ENCODE measurements at regions not wholly inside any gene's neighbourhood (a gene's known extent, or its start where the extent isn't known, plus 50 kb on each side); places are given as distances from the start of the nearest gene placed in this dataset.
"Not testable (repeated sequence)": the region's sequence is repeated elsewhere in the genome, so short reads cannot be mapped to it uniquely, and the experiment has no call there.

GRCh38 chr13:90276216-90276615 lies 1071.3 kb upstream of the MIR17HG start:
- no peak for DNase-seq

GRCh38 chr13:90278231-90278630 lies 1069.3 kb upstream of the MIR17HG start:
- CTCF ChIA-PET; POLR2A ChIA-PET (ENCODE audit: unreplicated experiment); intact Hi-C loops (cut with micrococcal nuclease): not testable (repeated sequence)

More at GRCh38 chr13:90276216-90276615, 1071.3 kb upstream of the MIR17HG start:
- CTCF ChIA-PET: no interaction called here
- no peaks in the 10 kb centered on the region for H3K36me3 ChIP-seq (ENCODE audit: low read depth, low read length)
- TF ChIP-seq CTCF (conservative IDR thresholded peaks at IDR 0.05; ENCODE audit: low read depth, low read length) (no peak), EZH2phosphoT487 (IDR thresholded peaks at IDR 0.05; ENCODE audit: borderline replicate concordance, low read length) (no peak), EZH2 (IDR thresholded peaks at IDR 0.05; ENCODE audit: low read length, unreplicated experiment) (no peak)
- no peaks in the 10 kb centered on the region for H4K20me1 ChIP-seq (ENCODE audit: low read length)
- H3K4me3 ChIP-seq (ENCODE audit: low read length): no peak overlapping the region
- BruUV-seq (replicated peaks): no TSS peak
- POLR2A ChIA-PET (ENCODE audit: unreplicated experiment): no interaction called here
- ATAC-seq: no peak
- H3K9me2 ChIP-seq (replicated peaks; ENCODE audit: low read length): no peaks in the 10 kb centered on the region
- H3F3A ChIP-seq (ENCODE audit: low read length, unreplicated experiment): no peaks in the 10 kb centered on the region
- no peak overlapping the region for H2AFZ ChIP-seq (ENCODE audit: low read length)
- no peak overlapping the region for H3K4me2 ChIP-seq (ENCODE audit: low read length)
- intact Hi-C loops (cut with micrococcal nuclease): no loop called here
- H3K79me2 ChIP-seq (ENCODE audit: low read length): no peaks in the 10 kb centered on the region
- H3K9ac ChIP-seq (ENCODE audit: low read length): no peak overlapping the region
- H3K27me3 ChIP-seq (ENCODE audit: low read length): no peaks in the 10 kb centered on the region
- H3K9me3 ChIP-seq (ENCODE audit: low read length): no peaks in the 10 kb centered on the region
- no peak overlapping the region for H3K27ac ChIP-seq (ENCODE audit: low read length)
- H3K4me1 ChIP-seq (ENCODE audit: insufficient read depth, low read length): no peaks in the 10 kb centered on the region

GRCh38 chr13:90281709-90282108 lies 1065.8 kb upstream of the MIR17HG start:
- Histone ChIP-seq H4K20me1 (ENCODE audit: low read length) (no peaks in the 10 kb centered on the region), H3K4me2 (ENCODE audit: low read length) (no peak overlapping the region), H3K4me3 (ENCODE audit: low read length) (no peak overlapping the region), H3K79me2 (ENCODE audit: low read length) (no peaks in the 10 kb centered on the region), H3K36me3 (ENCODE audit: low read depth, low read length) (no peaks in the 10 kb centered on the region), H3F3A (ENCODE audit: low read length, unreplicated experiment) (no peaks in the 10 kb centered on the region), H3K27me3 (ENCODE audit: low read length) (no peaks in the 10 kb centered on the region), H3K9me2 (replicated peaks; ENCODE audit: low read length) (no peaks in the 10 kb centered on the region), H3K9me3 (ENCODE audit: low read length) (no peaks in the 10 kb centered on the region), H3K9ac (ENCODE audit: low read length) (no peak overlapping the region), H3K27ac (ENCODE audit: low read length) (no peak overlapping the region), H2AFZ (ENCODE audit: low read length) (no peak overlapping the region), H3K4me1 (ENCODE audit: insufficient read depth, low read length) (peaks cover 5% of the 10 kb centered on the region; the same call in 1 of the 2 replicates)
- POLR2A ChIA-PET (ENCODE audit: unreplicated experiment): no interaction called here
- no peak for TF ChIP-seq EZH2phosphoT487 (IDR thresholded peaks at IDR 0.05; ENCODE audit: borderline replicate concordance, low read length)
- TF ChIP-seq CTCF (conservative IDR thresholded peaks at IDR 0.05; ENCODE audit: low read depth, low read length): no peak
- TF ChIP-seq EZH2 (IDR thresholded peaks at IDR 0.05; ENCODE audit: low read length, unreplicated experiment): no peak
- DNase-seq (peak; percentile 24), ATAC-seq (peak; percentile 33)
- CTCF ChIA-PET: no interaction called here
- intact Hi-C loops (cut with micrococcal nuclease): no loop called here
- BruUV-seq (replicated peaks): no TSS peak

More at GRCh38 chr13:90278231-90278630, 1069.3 kb upstream of the MIR17HG start:
- not testable (repeated sequence) for ATAC-seq; H3K9me2 ChIP-seq (replicated peaks; ENCODE audit: low read length); H3K36me3 ChIP-seq (ENCODE audit: low read depth, low read length); H3K27ac ChIP-seq (ENCODE audit: low read length); H3F3A ChIP-seq (ENCODE audit: low read length, unreplicated experiment); DNase-seq; H2AFZ ChIP-seq (ENCODE audit: low read length); H3K9ac ChIP-seq (ENCODE audit: low read length); H3K4me3 ChIP-seq (ENCODE audit: low read length); H3K79me2 ChIP-seq (ENCODE audit: low read length); H3K4me1 ChIP-seq (ENCODE audit: insufficient read depth, low read length); H3K27me3 ChIP-seq (ENCODE audit: low read length); BruUV-seq (replicated peaks); H3K9me3 ChIP-seq (ENCODE audit: low read length); H3K4me2 ChIP-seq (ENCODE audit: low read length); H4K20me1 ChIP-seq (ENCODE audit: low read length)
